Tibial nerve (tissue), 4 donors: ENCODE measurements at regions not wholly inside any gene's neighbourhood (a gene's known extent, or its start where the extent isn't known, plus 50 kb on each side); places are given as distances from the start of the nearest gene placed in this dataset.

Source experiments
- DNase-seq, 2 donors: peaks; one replicate each; pipeline ENCODE4 v3.0.0-alpha.2; 2019; ENCODE audit warnings: low spot score in 2 of 2
- H3K27ac ChIP-seq, 4 donors: fragments of 200-600 bp; sonication (generic) in 3 of 4; one replicate each; pipeline ENCODE4 v1.5.1; 2017 to 2019; ENCODE audit warnings: mild to moderate bottlenecking in 1 of 4
- H3K27me3 ChIP-seq, 2 donors: fragments of 200-600 bp; sonication (generic) in 1 of 2; one replicate each; pipeline versions ENCODE4 v1.5.1 to v1.6.0; 2017 to 2019
- H3K36me3 ChIP-seq, 3 donors: fragments of 200-600 bp; sonication (generic); one replicate each; pipeline ENCODE4 v1.5.1; 2018 to 2019
- H3K4me1 ChIP-seq, 4 donors: fragments of 200-600 bp; sonication (generic) in 3 of 4; one replicate each; pipeline ENCODE4 v1.5.1; 2017 to 2019
- H3K4me3 ChIP-seq, 4 donors: fragments of 200-600 bp; sonication (generic) in 3 of 4; one replicate each; pipeline ENCODE4 v1.5.1; 2017 to 2019; ENCODE audit warnings: mild to moderate bottlenecking in 1 of 4, moderate library complexity in 1 of 4
- H3K9me3 ChIP-seq, 4 donors: fragments of 200-600 bp; sonication (generic) in 3 of 4; one replicate each; pipeline ENCODE4 v1.5.1; 2017 to 2019
- CTCF ChIP-seq, 5 experiments: fragments of 200-600 bp in 3 of 5; fragments of 450-650 bp in 2 of 5; sonication (generic) in 3 of 5; IDR thresholded peaks; one replicate each; pipeline ENCODE4 v1.5.1; 2016 to 2019; ENCODE audit warnings: antibody characterized with exemption in 5 of 5, mild to moderate bottlenecking in 3 of 5, moderate library complexity in 2 of 5
- EP300 ChIP-seq, 2 donors: sonication (generic); formaldehyde crosslinking; IDR thresholded peaks; one replicate each; pipeline ENCODE4 v1.6.1; 2017; ENCODE audit warnings: antibody characterized with exemption in 2 of 2, mild to moderate bottlenecking in 1 of 2
- POLR2A ChIP-seq, 2 donors: fragments of 450-650 bp; IDR thresholded peaks; one replicate each; pipeline ENCODE4 v1.6.1; 2017; ENCODE audit warnings: antibody characterized with exemption in 2 of 2, mild to moderate bottlenecking in 2 of 2, moderate library complexity in 2 of 2
- WGBS, 2 donors: methylation state at CpG; one replicate each; pipeline ENCODE4 v1.1.5; 2018; 5-methylcytosine and 5-hydroxymethylcytosine counted together

- WGBS, 2 donors: 34 to 39% methylated on average over 2 of the region's 2 CpGs
- H3K27ac ChIP-seq: no peak overlapping the region
- H3K36me3 ChIP-seq: no peaks in the 10 kb centered on the region
- H3K9me3 ChIP-seq: peaks cover 0 to 4% (median 0%) of the 10 kb centered on the region in 4 donors
- no peak for DNase-seq
- no peak overlapping the region for H3K4me3 ChIP-seq
- no peaks in the 10 kb centered on the region for H3K27me3 ChIP-seq
- TF ChIP-seq CTCF (IDR thresholded peaks at IDR 0.05) (no peak), POLR2A (IDR thresholded peaks at IDR 0.05) (no peak), EP300 (IDR thresholded peaks at IDR 0.05) (no peak)
- H3K4me1 ChIP-seq: no peaks in the 10 kb centered on the region
Observed at GRCh38 chr5:71903808-71904207, 184.7 kb downstream of the CARTPT start.

- peaks cover 0 to 4% (median 0%) of the 10 kb centered on the region in 4 donors for H3K9me3 ChIP-seq
- no peaks in the 10 kb centered on the region for H3K36me3 ChIP-seq
- H3K4me1 ChIP-seq: no peaks in the 10 kb centered on the region
- TF ChIP-seq EP300 (IDR thresholded peaks at IDR 0.05): no peak
- TF ChIP-seq POLR2A (IDR thresholded peaks at IDR 0.05): no peak
- no peak for TF ChIP-seq CTCF (IDR thresholded peaks at IDR 0.05)
- H3K27ac ChIP-seq: no peak overlapping the region
- no peak overlapping the region for H3K4me3 ChIP-seq
- H3K27me3 ChIP-seq: no peaks in the 10 kb centered on the region
- WGBS, 2 donors: 86% methylated on average over 2 of the region's 2 CpGs
- no peak for DNase-seq
Observed at GRCh38 chr5:71904852-71905251, 185.8 kb downstream of the CARTPT start.

- H3K9me3 ChIP-seq: peaks cover 0 to 4% (median 0%) of the 10 kb centered on the region in 4 donors
- TF ChIP-seq EP300 (IDR thresholded peaks at IDR 0.05) (no peak), POLR2A (IDR thresholded peaks at IDR 0.05) (no peak), CTCF (IDR thresholded peaks at IDR 0.05) (no peak)
- H3K4me1 ChIP-seq: no peaks in the 10 kb centered on the region
- no peak overlapping the region for H3K4me3 ChIP-seq
- WGBS, 2 donors: 82 to 93% methylated on average over 1 of the region's 1 CpG
- H3K36me3 ChIP-seq: no peaks in the 10 kb centered on the region
- H3K27ac ChIP-seq: no peak overlapping the region
- H3K27me3 ChIP-seq: no peaks in the 10 kb centered on the region
- no peak for DNase-seq
Observed at GRCh38 chr5:71905834-71906711, 187.0 kb downstream of the CARTPT start.

- no peak for TF ChIP-seq POLR2A (IDR thresholded peaks at IDR 0.05)
- no peak for TF ChIP-seq EP300 (IDR thresholded peaks at IDR 0.05)
- TF ChIP-seq CTCF (IDR thresholded peaks at IDR 0.05): no peak
- Histone ChIP-seq H3K27me3 (no peaks in the 10 kb centered on the region), H3K4me1 (no peaks in the 10 kb centered on the region), H3K36me3 (no peaks in the 10 kb centered on the region), H3K4me3 (no peak overlapping the region), H3K9me3 (peaks cover 0 to 13% (median 0%) of the 10 kb centered on the region in 4 donors), H3K27ac (no peak overlapping the region)
- no peak for DNase-seq
- WGBS, 2 donors: 75% methylated on average over 3 of the region's 3 CpGs
Observed at GRCh38 chr5:71907001-71907588, 188.0 kb downstream of the CARTPT start.

GRCh38 chr5:71907608-71908145, 188.6 kb downstream of the CARTPT start:
- TF ChIP-seq CTCF (IDR thresholded peaks at IDR 0.05): no peak
- no peak for TF ChIP-seq EP300 (IDR thresholded peaks at IDR 0.05)
- TF ChIP-seq POLR2A (IDR thresholded peaks at IDR 0.05): no peak
- Histone ChIP-seq H3K27ac (no peak overlapping the region), H3K27me3 (no peaks in the 10 kb centered on the region), H3K4me1 (no peaks in the 10 kb centered on the region), H3K4me3 (no peak overlapping the region), H3K9me3 (peaks cover 0 to 13% (median 0%) of the 10 kb centered on the region in 4 donors), H3K36me3 (no peaks in the 10 kb centered on the region)
- DNase-seq: no peak
- WGBS, 2 donors: 53 to 62% methylated on average over 4 of the region's 4 CpGs
